SKM-1 treated with dmso at 0.1 percent for 144 hours (cell line): ENCODE measurements at regions not wholly inside any gene's neighbourhood (a gene's known extent, or its start where the extent isn't known, plus 50 kb on each side); places are given as distances from the start of the nearest gene placed in this dataset.
A peak's percentile ranks its signal among the peaks of the same experiment; 100 is the strongest.

Experiments
- DNase-seq: peaks from one replicate; lab custom pipeline; 2025; ENCODE audit not compliant: unreplicated experiment; lab: John Stamatoyannopoulos, UW

- DNase-seq = no peak
These were observed 78.4 kb downstream of the RNASET2 start for GRCh38 chr6:166877906-166878305.

DNA sequence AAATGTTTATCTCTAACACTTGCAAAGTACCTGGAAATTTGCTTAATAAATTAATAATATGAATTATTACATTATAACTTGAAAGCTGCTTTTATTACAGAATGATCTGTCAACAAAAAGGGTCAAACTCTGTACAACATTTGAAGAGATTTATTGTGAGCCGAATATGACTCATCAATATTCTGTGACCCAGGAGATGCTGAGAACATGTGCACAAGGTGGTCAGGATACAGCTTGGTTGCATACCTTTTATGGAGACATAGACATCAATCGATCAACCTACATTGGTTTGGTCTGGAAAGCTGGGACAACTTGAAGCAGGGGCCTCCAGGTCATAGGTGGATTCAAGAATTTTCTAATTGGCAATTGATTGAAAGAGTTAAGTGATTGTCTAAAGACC, 79.0 kb downstream of the RNASET2 start:
- DNase-seq = no peak

DNA sequence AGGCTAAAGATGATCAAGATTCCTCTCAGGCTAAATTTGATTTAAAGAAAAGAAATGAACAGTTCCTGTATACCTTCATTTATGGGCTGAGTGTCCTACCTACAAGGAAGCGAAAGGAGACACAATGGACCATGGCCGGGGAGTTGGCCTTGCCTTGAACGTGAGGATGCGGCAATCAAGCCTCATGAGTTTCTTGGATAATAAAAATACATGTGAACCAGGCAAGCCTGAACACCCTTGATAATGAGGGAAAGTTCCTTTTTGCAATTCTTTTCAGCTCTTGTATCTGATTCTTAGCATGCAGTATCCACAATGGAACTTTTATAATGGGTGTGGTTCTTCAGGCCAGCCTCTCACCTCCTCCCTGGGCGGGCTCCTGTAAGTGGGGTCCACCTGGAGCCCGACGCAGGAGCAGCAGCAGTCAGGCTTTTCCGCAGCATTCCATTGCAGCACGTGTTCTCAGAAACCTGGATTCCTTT, 83.8 kb downstream of the RNASET2 start:
- no peak for DNase-seq

- DNase-seq = no peak
These were observed 85.6 kb downstream of the RNASET2 start for GRCh38 chr6:166870602-166871208.

GRCh38 chr6:166866839-166867637, 89.3 kb downstream of the RNASET2 start:
- DNase-seq = no peak

DNA sequence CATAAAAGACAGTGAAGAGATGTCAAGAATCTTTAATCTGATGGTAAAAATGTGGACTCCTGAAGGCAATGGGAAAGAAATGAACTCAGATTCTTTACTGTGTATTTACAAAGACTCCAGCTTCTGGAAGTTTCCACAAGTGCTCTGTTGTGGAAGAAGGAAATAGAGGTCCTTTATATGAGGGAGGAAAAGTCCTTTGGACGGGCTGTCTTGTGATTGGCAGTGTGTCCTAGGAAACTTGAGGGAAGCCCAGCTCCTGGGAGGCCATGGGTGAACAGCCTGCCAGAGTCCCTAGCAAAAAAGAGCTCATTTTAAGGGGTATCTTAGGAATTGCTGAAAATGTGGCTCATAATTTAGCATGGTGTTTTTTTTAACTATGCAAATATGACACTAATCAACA, 92.0 kb downstream of the RNASET2 start:
- no peak for DNase-seq

GRCh38 chr6:166862978-166863530, 93.3 kb downstream of the RNASET2 start:
- no peak for DNase-seq

DNA sequence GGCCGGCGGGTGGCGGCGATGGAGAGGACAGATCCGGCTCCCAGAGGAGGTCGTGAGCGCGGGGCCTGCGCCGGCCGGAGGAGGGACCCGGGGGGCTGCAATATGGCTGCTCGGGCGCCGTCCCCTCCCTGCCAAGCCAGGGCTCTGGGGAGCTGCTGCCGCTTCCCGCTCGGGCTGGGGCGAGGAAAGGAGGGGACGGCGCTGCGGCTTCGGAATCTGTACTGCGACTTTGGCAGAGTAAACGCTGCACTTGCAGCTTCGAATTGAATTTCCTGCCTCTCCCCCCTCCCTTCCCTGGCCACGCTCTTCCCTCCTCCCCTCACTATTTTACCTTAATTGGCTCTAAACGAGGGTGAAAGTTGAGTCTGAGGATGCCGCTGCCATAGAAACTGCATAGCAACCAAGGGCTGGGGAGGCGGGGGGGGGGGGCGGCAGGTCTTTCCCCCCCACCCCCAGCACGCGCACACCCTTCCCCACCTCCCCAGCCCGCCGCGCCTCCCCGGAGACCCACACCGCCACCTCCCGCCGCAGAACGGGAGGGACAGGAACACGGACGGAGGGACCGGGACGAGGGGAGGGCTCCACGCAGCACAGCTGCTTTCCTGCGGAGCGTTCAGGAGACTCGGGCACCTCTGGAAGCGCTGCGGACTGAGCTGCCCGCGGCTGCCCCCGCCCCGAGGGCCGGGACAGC, 93.9 kb downstream of the RNASET2 start:
- no peak for DNase-seq

- DNase-seq = no peak
These were observed 94.4 kb downstream of the RNASET2 start for GRCh38 chr6:166861961-166862286.

DNA sequence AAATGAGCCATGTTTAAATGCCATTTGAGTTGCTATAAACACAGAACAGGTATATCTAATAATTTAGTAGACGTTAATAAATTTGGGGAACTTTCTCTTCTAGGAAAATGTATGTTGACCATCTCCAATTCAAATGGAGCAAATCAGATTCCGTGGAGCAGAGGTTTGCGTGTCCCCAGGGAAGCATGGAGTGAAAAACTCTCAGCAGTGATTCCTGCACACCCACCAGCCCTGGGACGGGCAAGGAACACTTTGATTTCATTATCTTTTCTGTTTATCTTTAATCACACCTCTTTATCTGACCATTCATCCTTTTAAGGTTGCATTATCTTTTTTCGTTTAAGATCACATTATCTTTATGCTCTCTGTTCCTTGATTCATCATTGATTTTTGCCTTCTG, 95.0 kb downstream of the RNASET2 start:
- no peak for DNase-seq

DNA sequence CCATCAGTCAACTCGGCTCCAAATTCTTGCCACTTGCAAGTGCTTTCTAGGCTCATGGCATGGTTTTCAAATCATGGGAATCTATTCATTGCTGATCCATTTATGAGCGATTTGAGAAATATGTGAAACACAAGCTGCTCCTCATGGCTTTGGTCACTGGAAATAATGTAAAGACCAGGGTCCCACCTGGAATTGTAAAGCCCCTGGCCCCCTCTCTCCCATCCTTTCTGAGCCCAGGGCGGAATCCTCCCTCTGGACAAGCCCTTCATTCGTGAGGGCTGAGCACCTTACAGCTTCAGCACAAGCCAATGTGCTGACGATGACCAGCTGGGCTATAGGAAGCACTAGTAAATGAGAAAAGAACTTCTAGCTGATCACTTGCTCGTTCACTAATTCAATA, 96.0 kb downstream of the RNASET2 start:
- no peak for DNase-seq

GRCh38 chr6:166855416-166855815, 100.9 kb downstream of the RNASET2 start:
- DNase-seq = peak; percentile 40

DNA sequence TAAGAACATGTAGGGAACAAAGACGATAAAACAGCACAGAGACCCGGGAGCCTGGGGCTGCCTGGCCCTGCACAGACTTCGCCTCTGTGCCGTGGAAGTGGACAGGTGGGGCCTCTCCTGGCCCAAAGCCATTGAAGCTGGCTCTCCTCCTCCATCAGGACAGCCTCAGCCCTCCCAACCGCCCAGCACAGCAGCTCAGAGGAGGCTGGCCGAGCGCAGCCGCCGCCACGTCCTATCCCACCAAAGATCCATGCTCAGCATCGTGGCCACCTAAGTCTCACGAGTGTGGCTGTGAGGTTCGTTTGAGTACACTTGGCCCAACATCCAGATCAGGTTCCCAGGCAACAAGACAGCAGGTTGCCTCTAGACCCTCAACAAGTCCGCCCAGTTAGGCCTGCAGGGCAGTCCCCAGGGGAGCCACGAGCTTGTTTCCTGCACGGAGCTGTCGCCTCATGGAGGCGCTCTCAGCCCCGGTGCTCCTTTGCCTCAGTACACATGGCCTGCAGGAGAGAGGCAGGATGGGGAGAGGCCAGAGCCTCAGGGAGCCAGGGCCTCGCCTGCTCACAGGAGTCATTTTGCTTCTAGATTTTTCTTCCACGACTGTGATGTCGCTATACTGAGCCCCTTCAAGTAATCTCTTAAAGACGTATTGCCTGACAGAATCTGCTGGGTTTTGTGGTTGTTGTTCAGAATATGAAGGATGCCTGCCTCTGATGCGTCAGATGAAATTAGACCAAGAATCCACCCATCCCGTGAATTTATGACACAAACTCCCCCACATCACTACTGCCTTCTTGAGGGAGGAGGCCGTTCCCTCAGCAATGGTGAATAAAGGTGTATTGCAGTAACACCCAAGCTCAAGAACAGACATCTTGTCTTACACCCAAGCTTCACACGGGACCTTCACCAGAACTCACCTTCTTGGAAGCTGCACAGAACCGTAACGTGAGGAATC, 102.7 kb downstream of the RNASET2 start:
- no peak for DNase-seq

DNA sequence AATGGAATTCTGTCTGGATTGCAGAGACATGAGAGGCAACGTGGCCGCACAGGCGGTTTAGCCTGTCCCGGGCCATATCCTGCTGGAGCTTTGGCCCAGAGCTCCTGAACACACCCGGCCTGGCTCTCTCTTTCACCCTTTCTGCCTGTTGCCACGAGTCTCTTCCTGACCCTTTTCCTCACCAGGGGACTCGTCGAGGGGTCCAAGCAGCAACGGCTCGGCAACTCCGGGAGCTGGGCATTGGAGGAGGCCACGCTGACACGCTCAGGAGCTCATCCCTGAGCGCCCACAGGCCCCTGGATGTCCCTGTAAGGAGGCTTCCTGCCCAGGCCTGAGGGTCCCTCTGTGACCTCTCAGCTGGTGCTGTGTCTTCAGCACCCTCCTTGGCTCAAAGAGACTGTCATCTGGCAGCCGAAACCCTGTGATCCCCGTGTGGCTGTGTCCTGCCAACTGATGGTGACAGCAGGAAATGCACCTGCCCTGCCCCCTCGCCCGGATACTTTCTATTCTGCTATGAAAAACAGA, 103.8 kb downstream of the RNASET2 start:
- no peak for DNase-seq

- no peak for DNase-seq
These were observed 104.4 kb downstream of the RNASET2 start for GRCh38 chr6:166851911-166852310.

DNA sequence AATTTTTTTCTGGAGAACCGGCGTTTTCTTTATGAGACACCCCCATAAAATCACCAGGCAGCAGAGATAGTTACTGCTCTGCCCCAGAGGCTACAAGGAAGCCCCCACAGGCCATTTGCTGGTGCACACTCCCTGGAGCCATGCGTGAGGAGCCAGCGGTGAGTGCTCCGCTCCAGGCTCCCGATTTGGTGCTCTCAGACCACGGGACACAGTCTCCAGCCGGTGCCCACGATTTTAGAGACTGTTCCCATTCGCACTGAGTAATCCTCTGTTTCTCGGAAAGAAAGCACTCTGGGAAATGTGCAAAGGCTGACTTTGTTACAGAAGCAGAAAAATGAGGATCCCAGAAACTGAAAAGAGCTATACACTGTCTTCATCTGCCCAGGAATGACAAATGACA, 104.9 kb downstream of the RNASET2 start:
- DNase-seq = no peak

DNA sequence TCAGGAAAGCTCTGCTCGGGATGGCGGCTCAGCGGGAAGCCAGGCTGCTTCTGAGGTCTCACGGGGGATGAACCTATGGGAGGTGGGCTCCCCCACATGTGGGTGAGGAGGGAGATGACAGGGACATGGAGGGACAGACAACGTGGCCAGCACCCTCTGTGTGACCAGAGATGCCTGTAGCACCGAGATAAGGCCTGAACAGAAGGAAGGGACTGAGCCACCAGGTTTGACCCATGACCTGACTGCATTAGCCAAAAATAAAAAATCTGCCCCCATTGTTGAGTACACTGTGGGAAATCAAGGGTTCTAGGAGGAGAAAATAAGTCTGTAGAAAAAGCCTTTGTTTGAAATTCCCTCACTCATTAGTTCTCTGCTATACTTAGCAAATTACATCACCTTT, 105.7 kb downstream of the RNASET2 start:
- no peak for DNase-seq

DNA sequence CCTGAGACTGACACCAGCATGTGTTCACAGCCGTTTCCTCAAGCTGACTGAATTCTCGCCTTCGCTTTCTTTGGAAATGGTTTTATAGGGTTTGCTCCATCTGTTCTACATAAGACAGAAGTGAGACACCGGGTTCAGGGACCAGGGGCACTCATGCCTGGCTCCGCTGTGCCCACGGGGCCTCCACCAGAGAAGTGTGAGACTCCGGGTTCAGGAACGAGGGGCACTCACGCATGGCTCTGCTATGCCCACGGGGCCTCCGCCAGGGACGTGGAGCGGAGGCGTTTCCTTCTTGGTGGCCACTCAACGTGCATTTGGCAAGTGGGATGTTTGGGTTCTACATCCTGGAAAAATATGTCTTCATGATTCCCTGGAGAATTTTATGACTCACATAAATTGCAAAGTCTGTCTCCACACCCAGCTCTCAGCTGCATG, 106.6 kb downstream of the RNASET2 start:
- no peak for DNase-seq

GRCh38 chr6:166848979-166849748, 107.2 kb downstream of the RNASET2 start:
- DNase-seq = no peak
